GM23338 (cell line): ENCODE measurements at regions not wholly inside any gene's neighbourhood (a gene's known extent, or its start where the extent isn't known, plus 50 kb on each side); places are given as distances from the start of the nearest gene placed in this dataset.

Source experiments
- ATAC-seq: fragments of 200-7000 bp; cut with Tn5 transposase; 3 replicates; pipeline ENCODE4 v1.9.1; 2020
- DNase-seq: peaks from one replicate; pipeline ENCODE4 v3.0.0-alpha.2; 2015; ENCODE audit warnings: low spot score
- H2AFZ ChIP-seq: fragments of 200-600 bp; sonication (generic); 2 replicates; pipeline ENCODE4 v1.8.0; 2016; ENCODE audit warnings: antibody characterized with exemption, mild to moderate bottlenecking, moderate library complexity
- H3F3A ChIP-seq: fragments of 200-600 bp; sonication (generic); replicated peaks from 2 replicates; pipeline ENCODE4 v1.8.0; 2017; ENCODE audit warnings: antibody characterized with exemption, mixed run types, low read depth
- H3K27ac ChIP-seq: fragments of 200-600 bp; sonication (generic); 2 replicates; pipeline ENCODE4 v1.6.1; 2016; ENCODE audit warnings: low read depth
- H3K27me3 ChIP-seq: fragments of 200-600 bp; sonication (generic); 2 replicates; pipeline ENCODE4 v1.8.0; 2016; ENCODE audit warnings: mild to moderate bottlenecking, mixed run types, moderate library complexity; ENCODE audit not compliant: insufficient read depth
- H3K36me3 ChIP-seq: fragments of 200-600 bp; sonication (generic); 2 replicates; pipeline ENCODE4 v1.8.0; 2016; ENCODE audit warnings: mild to moderate bottlenecking; ENCODE audit not compliant: insufficient read depth
- H3K4me1 ChIP-seq: fragments of 200-600 bp; sonication (generic); 2 replicates; pipeline ENCODE4 v1.8.0; 2016; ENCODE audit warnings: mild to moderate bottlenecking, moderate library complexity; ENCODE audit not compliant: insufficient read depth
- H3K4me2 ChIP-seq: fragments of 200-600 bp; sonication (generic); 2 replicates; pipeline ENCODE4 v1.7.1; 2017; ENCODE audit warnings: mixed run types
- H3K4me3 ChIP-seq: fragments of 200-600 bp; sonication (generic); 2 replicates; pipeline ENCODE4 v1.6.1; 2016; ENCODE audit warnings: mixed run types
- H3K79me2 ChIP-seq: fragments of 200-600 bp; sonication (generic); replicated peaks from 2 replicates; pipeline ENCODE4 v1.8.0; 2017; ENCODE audit warnings: mild to moderate bottlenecking; ENCODE audit not compliant: insufficient read depth
- H3K9me2 ChIP-seq: fragments of 200-600 bp; sonication (generic); 2 replicates; pipeline ENCODE4 v1.8.0; 2017; ENCODE audit not compliant: insufficient read depth
- H4K20me1 ChIP-seq: fragments of 200-600 bp; sonication (generic); replicated peaks from 2 replicates; pipeline ENCODE4 v1.8.0; 2017; ENCODE audit warnings: mild to moderate bottlenecking; ENCODE audit not compliant: insufficient read depth
- H3K27ac Mint-ChIP-seq: 2 replicates; pipeline ENCODE4 v1.8.0; 2020; ENCODE audit warnings: inconsistent platforms, mild to moderate bottlenecking, moderate library complexity, mixed read lengths
- H3K27me3 Mint-ChIP-seq: 3 replicates; pipeline ENCODE4 v1.8.0; 2022; ENCODE audit warnings: low read depth, mild to moderate bottlenecking, moderate library complexity, mixed read lengths, inconsistent platforms; ENCODE audit not compliant: insufficient read depth, poor library complexity
- H3K36me3 Mint-ChIP-seq: 3 replicates; pipeline ENCODE4 v1.8.0; 2021; ENCODE audit warnings: low read depth, mild to moderate bottlenecking, inconsistent platforms, moderate library complexity, mixed read lengths
- H3K4me1 Mint-ChIP-seq: 3 replicates; pipeline ENCODE4 v1.8.0; 2020; ENCODE audit warnings: mild to moderate bottlenecking, inconsistent platforms, mixed read lengths
- H3K4me3 Mint-ChIP-seq: 3 replicates; pipeline ENCODE4 v1.8.0; 2021; ENCODE audit warnings: moderate library complexity, mild to moderate bottlenecking, inconsistent platforms, mixed read lengths
- H3K9me3 Mint-ChIP-seq: 3 replicates; pipeline ENCODE4 v1.8.0; 2020; ENCODE audit warnings: moderate library complexity, mild to moderate bottlenecking, inconsistent platforms, mixed read lengths
- POLR2AphosphoS5 ChIP-seq: IDR thresholded peaks from 2 replicates; pipeline ENCODE4 v1.6.1; 2016; ENCODE audit warnings: antibody characterized with exemption, low read depth
- ZNF114 ChIP-seq: fragments of 250-450 bp; sonication (Bioruptor Pico); IDR thresholded peaks from 2 replicates; pipeline ENCODE4 v1.5.0; 2020; ENCODE audit warnings: mild to moderate bottlenecking, moderate library complexity
- ZNF331 ChIP-seq: fragments of 250-450 bp; sonication (Bioruptor Pico); IDR thresholded peaks from 2 replicates; pipeline ENCODE4 v1.5.0; 2020; ENCODE audit warnings: low read depth, mild to moderate bottlenecking, moderate library complexity
- TF ChIP-seq, protein P1 (sequence below): fragments of 250-450 bp; sonication (Bioruptor Pico); IDR thresholded peaks from 2 replicates; pipeline ENCODE4 v1.5.0; 2020; ENCODE audit warnings: mild to moderate bottlenecking, moderate library complexity
- TF ChIP-seq, protein P2 (sequence below), 2 experiments: fragments of 200-600 bp in 1 of 2; sonication (generic) in 1 of 2; conservative IDR thresholded peaks; 2 replicates each; pipeline versions ENCODE4 v1.5.1 to v1.6.1; 2016 to 2017; ENCODE audit warnings: antibody characterized with exemption in 2 of 2, low read depth in 2 of 2, mild to moderate bottlenecking in 2 of 2, moderate library complexity in 1 of 2

DNA sequence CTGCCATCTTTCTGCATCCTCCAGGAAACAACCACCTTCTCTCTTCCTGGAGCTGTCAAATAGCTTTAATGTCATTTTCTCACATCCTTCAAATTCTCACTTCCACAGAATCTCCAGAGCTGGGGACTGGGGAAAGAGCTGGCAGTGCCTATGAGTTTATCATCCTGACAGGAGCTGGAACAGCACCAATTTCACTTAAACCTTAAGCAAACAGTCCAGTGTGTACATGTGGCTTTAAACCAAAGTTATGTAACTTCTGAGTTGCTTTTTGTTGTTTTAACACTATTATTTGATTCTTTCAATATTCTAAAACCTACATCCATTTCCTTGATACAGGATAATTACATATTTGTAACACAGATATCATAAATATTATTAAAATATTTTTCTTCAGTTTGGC, 331.5 kb upstream of the ARGLU1 start:
- 0 out of 2 replicates have a peak, but pooled peaks cover 4% of the 10 kb centered on the region for H3K4me1 ChIP-seq
- no peak for ATAC-seq
- no peak overlapping the region for H3K4me2 ChIP-seq
- Mint-ChIP-seq H3K36me3 (no peaks in the 10 kb centered on the region), H3K9me3 (no peaks in the 10 kb centered on the region), H3K27ac (no peak overlapping the region), H3K27me3 (no peaks in the 10 kb centered on the region), H3K4me3 (no peak overlapping the region), H3K4me1 (peaks cover 8% of the 10 kb centered on the region; the same call in 2 of the 3 replicates)
- H4K20me1 ChIP-seq = no peaks in the 10 kb centered on the region
- no peak for DNase-seq
- H2AFZ ChIP-seq = no peak overlapping the region
- no peaks in the 10 kb centered on the region for H3K36me3 ChIP-seq
- H3K9me2 ChIP-seq = no peaks in the 10 kb centered on the region
- no peak overlapping the region for H3K27ac ChIP-seq
- no peaks in the 10 kb centered on the region for H3F3A ChIP-seq
- TF ChIP-seq POLR2AphosphoS5 (no peak), ZNF331 (CRISPR knock-in tag) (no peak), ZNF114 (CRISPR knock-in tag) (no peak)
- TF ChIP-seq, protein P1, sequence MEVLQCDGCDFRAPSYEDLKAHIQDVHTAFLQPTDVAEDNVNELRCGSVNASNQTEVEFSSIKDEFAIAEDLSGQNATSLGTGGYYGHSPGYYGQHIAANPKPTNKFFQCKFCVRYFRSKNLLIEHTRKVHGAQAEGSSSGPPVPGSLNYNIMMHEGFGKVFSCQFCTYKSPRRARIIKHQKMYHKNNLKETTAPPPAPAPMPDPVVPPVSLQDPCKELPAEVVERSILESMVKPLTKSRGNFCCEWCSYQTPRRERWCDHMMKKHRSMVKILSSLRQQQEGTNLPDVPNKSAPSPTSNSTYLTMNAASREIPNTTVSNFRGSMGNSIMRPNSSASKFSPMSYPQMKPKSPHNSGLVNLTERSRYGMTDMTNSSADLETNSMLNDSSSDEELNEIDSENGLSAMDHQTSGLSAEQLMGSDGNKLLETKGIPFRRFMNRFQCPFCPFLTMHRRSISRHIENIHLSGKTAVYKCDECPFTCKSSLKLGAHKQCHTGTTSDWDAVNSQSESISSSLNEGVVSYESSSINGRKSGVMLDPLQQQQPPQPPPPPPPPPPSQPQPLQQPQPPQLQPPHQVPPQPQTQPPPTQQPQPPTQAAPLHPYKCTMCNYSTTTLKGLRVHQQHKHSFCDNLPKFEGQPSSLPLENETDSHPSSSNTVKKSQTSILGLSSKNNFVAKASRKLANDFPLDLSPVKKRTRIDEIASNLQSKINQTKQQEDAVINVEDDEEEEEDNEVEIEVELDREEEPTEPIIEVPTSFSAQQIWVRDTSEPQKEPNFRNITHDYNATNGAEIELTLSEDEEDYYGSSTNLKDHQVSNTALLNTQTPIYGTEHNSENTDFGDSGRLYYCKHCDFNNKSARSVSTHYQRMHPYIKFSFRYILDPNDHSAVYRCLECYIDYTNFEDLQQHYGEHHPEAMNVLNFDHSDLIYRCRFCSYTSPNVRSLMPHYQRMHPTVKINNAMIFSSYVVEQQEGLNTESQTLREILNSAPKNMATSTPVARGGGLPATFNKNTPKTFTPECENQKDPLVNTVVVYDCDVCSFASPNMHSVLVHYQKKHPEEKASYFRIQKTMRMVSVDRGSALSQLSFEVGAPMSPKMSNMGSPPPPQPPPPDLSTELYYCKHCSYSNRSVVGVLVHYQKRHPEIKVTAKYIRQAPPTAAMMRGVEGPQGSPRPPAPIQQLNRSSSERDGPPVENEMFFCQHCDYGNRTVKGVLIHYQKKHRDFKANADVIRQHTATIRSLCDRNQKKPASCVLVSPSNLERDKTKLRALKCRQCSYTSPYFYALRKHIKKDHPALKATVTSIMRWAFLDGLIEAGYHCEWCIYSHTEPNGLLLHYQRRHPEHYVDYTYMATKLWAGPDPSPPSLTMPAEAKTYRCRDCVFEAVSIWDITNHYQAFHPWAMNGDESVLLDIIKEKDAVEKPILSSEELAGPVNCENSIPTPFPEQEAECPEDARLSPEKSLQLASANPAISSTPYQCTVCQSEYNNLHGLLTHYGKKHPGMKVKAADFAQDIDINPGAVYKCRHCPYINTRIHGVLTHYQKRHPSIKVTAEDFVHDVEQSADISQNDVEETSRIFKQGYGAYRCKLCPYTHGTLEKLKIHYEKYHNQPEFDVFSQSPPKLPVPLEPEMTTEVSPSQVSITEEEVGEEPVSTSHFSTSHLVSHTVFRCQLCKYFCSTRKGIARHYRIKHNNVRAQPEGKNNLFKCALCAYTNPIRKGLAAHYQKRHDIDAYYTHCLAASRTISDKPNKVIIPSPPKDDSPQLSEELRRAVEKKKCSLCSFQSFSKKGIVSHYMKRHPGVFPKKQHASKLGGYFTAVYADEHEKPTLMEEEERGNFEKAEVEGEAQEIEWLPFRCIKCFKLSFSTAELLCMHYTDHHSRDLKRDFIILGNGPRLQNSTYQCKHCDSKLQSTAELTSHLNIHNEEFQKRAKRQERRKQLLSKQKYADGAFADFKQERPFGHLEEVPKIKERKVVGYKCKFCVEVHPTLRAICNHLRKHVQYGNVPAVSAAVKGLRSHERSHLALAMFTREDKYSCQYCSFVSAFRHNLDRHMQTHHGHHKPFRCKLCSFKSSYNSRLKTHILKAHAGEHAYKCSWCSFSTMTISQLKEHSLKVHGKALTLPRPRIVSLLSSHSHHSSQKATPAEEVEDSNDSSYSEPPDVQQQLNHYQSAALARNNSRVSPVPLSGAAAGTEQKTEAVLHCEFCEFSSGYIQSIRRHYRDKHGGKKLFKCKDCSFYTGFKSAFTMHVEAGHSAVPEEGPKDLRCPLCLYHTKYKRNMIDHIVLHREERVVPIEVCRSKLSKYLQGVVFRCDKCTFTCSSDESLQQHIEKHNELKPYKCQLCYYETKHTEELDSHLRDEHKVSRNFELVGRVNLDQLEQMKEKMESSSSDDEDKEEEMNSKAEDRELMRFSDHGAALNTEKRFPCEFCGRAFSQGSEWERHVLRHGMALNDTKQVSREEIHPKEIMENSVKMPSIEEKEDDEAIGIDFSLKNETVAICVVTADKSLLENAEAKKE (CRISPR knock-in tag) = no peak
- TF ChIP-seq, protein P2, sequence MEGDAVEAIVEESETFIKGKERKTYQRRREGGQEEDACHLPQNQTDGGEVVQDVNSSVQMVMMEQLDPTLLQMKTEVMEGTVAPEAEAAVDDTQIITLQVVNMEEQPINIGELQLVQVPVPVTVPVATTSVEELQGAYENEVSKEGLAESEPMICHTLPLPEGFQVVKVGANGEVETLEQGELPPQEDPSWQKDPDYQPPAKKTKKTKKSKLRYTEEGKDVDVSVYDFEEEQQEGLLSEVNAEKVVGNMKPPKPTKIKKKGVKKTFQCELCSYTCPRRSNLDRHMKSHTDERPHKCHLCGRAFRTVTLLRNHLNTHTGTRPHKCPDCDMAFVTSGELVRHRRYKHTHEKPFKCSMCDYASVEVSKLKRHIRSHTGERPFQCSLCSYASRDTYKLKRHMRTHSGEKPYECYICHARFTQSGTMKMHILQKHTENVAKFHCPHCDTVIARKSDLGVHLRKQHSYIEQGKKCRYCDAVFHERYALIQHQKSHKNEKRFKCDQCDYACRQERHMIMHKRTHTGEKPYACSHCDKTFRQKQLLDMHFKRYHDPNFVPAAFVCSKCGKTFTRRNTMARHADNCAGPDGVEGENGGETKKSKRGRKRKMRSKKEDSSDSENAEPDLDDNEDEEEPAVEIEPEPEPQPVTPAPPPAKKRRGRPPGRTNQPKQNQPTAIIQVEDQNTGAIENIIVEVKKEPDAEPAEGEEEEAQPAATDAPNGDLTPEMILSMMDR (conservative IDR thresholded peaks at IDR 0.05; ENCODE audit: low read depth in 2 of 2) = no peak
- H3K79me2 ChIP-seq = no peaks in the 10 kb centered on the region
- no peaks in the 10 kb centered on the region for H3K27me3 ChIP-seq
- no peak overlapping the region for H3K4me3 ChIP-seq
